Testis (tissue), 2 donors: ENCODE measurements at regions not wholly inside any gene's neighbourhood (a gene's known extent, or its start where the extent isn't known, plus 50 kb on each side); places are given as distances from the start of the nearest gene placed in this dataset.
"Not testable (repeated sequence)": the region's sequence is repeated elsewhere in the genome, so short reads cannot be mapped to it uniquely, and the experiment has no call there.

Experiments used
- DNase-seq: peaks from one replicate; pipeline ENCODE4 v3.0.0-alpha.2; 2019
- H3K27ac ChIP-seq, 2 donors: fragments of 200-600 bp; sonication (generic); one replicate each; pipeline ENCODE4 v1.5.1; 2019
- H3K27me3 ChIP-seq: fragments of 200-600 bp; sonication (generic); one replicate; pipeline ENCODE4 v1.5.1; 2019
- H3K36me3 ChIP-seq: fragments of 200-600 bp; sonication (generic); one replicate; pipeline ENCODE4 v1.5.1; 2017; ENCODE audit warnings: low read depth; ENCODE audit errors: missing control alignments
- H3K4me1 ChIP-seq: fragments of 200-600 bp; sonication (generic); one replicate; pipeline ENCODE4 v1.5.1; 2019
- H3K4me3 ChIP-seq, 2 donors: fragments of 200-600 bp; sonication (generic); one replicate each; pipeline ENCODE4 v1.5.1; 2017 to 2019
- H3K9me3 ChIP-seq: fragments of 200-600 bp; sonication (generic); one replicate; pipeline ENCODE4 v1.5.1; 2017
- POLR2A ChIP-seq: fragments of 450-650 bp; IDR thresholded peaks from one replicate; pipeline ENCODE4 v1.6.1; 2017; ENCODE audit warnings: antibody characterized with exemption, mild to moderate bottlenecking, moderate library complexity
- WGBS, 2 donors: methylation state at CpG; one replicate each; pipeline ENCODE4 v1.1.5; 2018; 5-methylcytosine and 5-hydroxymethylcytosine counted together
- intact Hi-C: fragments of 100-400 bp; cut with DNase I; formaldehyde crosslinking; loops from one replicate; pipeline ENCODE4 v1.15.1; 2023; ENCODE audit warnings: low total_unique reads
- TF ChIP-seq, protein P1 (sequence below), 3 experiments: fragments of 450-650 bp in 2 of 3; fragments of 200-600 bp in 1 of 3; sonication (generic) in 1 of 3; IDR thresholded peaks; one replicate each; pipeline ENCODE4 v1.5.1; 2016 to 2019; ENCODE audit warnings: antibody characterized with exemption in 3 of 3, mild to moderate bottlenecking in 2 of 3, moderate library complexity in 1 of 3

DNA sequence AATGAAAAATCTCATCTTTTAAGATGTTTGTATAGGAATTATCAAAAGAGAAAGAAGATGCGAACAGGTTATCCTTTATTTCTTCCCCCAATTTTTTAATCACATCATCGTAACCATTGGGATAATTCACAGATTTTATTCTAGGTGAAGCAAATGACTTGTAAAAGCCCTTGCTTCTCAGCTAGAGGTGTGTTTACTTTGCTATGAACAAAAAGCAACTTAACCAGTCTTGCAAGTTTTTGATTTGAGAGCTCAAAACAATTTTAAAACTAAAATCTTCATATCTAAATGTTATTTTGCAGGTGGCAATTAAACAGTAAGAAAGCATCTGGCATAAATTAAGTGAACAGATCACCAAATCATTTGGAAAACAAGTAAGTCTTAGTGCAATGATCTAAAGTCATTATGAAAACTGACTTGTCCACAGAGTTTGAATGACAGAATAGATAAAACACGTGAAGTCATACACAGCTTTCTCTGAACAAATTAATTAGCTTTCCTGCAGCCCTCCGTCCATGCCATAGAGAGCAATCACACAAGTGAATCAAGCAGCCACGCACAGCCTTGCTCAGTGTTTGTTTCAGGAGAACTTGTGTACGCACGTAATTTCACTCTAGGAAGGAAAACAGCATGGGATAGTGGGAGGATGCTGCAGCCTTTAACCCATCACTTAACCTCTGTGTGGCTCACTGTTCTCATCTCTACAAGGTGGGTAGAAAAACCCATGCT is 85.0 kb upstream of the ZNF800 start:
- TF ChIP-seq POLR2A = no peak
- TF ChIP-seq, protein P1, sequence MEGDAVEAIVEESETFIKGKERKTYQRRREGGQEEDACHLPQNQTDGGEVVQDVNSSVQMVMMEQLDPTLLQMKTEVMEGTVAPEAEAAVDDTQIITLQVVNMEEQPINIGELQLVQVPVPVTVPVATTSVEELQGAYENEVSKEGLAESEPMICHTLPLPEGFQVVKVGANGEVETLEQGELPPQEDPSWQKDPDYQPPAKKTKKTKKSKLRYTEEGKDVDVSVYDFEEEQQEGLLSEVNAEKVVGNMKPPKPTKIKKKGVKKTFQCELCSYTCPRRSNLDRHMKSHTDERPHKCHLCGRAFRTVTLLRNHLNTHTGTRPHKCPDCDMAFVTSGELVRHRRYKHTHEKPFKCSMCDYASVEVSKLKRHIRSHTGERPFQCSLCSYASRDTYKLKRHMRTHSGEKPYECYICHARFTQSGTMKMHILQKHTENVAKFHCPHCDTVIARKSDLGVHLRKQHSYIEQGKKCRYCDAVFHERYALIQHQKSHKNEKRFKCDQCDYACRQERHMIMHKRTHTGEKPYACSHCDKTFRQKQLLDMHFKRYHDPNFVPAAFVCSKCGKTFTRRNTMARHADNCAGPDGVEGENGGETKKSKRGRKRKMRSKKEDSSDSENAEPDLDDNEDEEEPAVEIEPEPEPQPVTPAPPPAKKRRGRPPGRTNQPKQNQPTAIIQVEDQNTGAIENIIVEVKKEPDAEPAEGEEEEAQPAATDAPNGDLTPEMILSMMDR (IDR thresholded peaks at IDR 0.05) = no peak
- WGBS, 2 donors = 54 to 57% methylated on average over 7 of the region's 7 CpGs
- Histone ChIP-seq H3K27me3 (no peaks in the 10 kb centered on the region), H3K4me3 (no peak overlapping the region), H3K27ac (no peak overlapping the region), H3K36me3 (no peaks in the 10 kb centered on the region), H3K4me1 (no peaks in the 10 kb centered on the region), H3K9me3 (no peaks in the 10 kb centered on the region)
- intact Hi-C loops = no loop called here
- no peak for DNase-seq

DNA sequence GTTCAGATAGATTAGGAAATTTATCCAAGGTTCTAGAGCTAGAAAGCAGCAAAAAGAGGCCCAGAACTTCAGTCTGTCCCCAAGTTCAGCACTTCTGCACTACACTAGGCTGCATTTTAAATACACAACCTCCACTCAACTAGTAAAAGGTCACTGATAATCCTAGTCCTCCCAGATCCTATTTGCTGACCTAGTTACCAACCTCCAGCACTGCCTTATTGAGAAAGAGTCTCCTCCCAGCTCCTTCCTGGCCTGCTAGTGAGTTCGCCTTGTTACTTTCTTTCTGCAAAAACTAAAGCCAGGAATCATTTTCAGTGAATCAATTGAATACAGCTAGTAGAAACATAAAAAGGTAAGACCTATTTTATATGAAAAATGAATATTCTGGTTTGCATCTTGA is 84.1 kb upstream of the ZNF800 start:
- intact Hi-C loops = no loop called here
- Histone ChIP-seq H3K4me1 (no peaks in the 10 kb centered on the region), H3K27me3 (no peaks in the 10 kb centered on the region), H3K27ac (no peak overlapping the region), H3K4me3 (no peak overlapping the region), H3K36me3 (no peaks in the 10 kb centered on the region), H3K9me3 (no peaks in the 10 kb centered on the region)
- TF ChIP-seq, protein P1 (IDR thresholded peaks at IDR 0.05) = no peak
- TF ChIP-seq POLR2A = no peak
- DNase-seq = no peak
- WGBS, 2 donors = 82 to 92% methylated on average over 1 of the region's 1 CpG

DNA sequence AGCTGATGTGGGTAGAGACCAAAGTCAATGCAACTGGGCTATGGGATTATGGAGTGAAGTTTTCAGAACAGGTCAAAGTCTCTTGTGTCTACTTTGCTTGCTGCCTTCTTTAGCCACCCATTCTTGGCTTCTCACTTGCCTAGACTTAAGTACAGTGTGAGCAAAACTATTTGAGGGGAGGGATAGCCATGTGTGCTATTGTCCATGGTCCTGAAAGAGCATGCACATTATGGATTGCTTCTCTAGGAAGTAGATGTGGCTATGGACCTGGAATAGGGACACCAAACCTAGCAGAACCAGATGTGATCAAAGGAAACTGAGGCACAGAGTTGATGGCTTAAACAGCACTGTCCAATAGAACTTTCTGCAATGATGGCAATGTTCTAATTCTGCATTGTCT is 81.9 kb upstream of the ZNF800 start:
- no peak overlapping the region for H3K4me3 ChIP-seq
- H3K4me1 ChIP-seq = no peaks in the 10 kb centered on the region
- no peak for DNase-seq
- no peaks in the 10 kb centered on the region for H3K9me3 ChIP-seq
- TF ChIP-seq, protein P1 (IDR thresholded peaks at IDR 0.05) = no peak
- TF ChIP-seq POLR2A = no peak
- no peaks in the 10 kb centered on the region for H3K27me3 ChIP-seq
- no peak overlapping the region for H3K27ac ChIP-seq
- intact Hi-C loops = no loop called here
- no peaks in the 10 kb centered on the region for H3K36me3 ChIP-seq

DNA sequence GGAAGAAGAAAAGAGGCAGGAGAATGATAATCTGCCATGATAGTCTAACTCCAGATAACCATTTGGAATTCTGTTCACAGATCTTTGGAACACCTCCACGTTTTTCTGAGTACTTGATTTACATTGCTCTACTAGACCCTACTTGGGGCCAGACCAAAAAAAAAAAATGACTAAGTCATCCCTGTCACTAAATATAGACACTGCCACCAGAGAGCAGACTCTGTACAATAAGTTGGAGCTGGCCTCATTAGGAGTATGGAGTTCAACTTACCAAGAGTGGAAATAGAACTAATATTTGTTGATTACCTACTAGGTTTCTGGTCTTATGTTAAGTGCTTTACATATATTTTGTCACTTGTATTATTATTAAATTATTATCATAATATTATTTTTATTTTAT is 80.9 kb upstream of the ZNF800 start:
- TF ChIP-seq, protein P1 (IDR thresholded peaks at IDR 0.05) = no peak
- TF ChIP-seq POLR2A = no peak
- 14 to 19% methylated on average over 1 of the region's 1 CpG for WGBS, 2 donors
- intact Hi-C loops = no loop called here
- no peak overlapping the region for H3K4me3 ChIP-seq
- no peaks in the 10 kb centered on the region for H3K4me1 ChIP-seq
- no peak for DNase-seq
- no peak overlapping the region for H3K27ac ChIP-seq
- no peaks in the 10 kb centered on the region for H3K36me3 ChIP-seq
- H3K9me3 ChIP-seq = no peaks in the 10 kb centered on the region
- no peaks in the 10 kb centered on the region for H3K27me3 ChIP-seq

DNA sequence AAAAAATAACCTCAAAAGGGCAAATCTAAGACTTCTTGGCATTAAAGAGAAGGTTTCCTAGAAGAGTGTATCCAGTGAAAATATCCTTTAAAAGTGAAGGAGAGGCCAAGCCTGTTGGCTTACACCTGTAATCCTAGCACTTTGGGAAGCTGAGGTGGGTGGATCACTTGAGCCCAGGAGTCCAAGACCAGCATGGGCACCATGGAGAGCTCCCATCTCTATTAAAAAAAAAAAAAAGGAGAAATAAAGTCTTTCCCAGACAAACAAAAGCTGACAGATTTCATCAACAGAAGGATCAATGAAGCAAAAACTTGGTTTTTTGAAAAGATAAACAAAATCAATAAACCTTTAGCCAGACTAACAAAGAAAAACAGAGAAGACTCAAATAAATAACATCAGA is 67.6 kb upstream of the ZNF800 start:
- no peaks in the 10 kb centered on the region for H3K36me3 ChIP-seq
- no peak for DNase-seq
- TF ChIP-seq, protein P1 (IDR thresholded peaks at IDR 0.05) = no peak
- no peak for TF ChIP-seq POLR2A
- H3K4me1 ChIP-seq = no peaks in the 10 kb centered on the region
- no peaks in the 10 kb centered on the region for H3K9me3 ChIP-seq
- intact Hi-C loops = no loop called here
- no peak overlapping the region for H3K4me3 ChIP-seq
- H3K27me3 ChIP-seq = no peaks in the 10 kb centered on the region
- H3K27ac ChIP-seq = no peak overlapping the region

DNA sequence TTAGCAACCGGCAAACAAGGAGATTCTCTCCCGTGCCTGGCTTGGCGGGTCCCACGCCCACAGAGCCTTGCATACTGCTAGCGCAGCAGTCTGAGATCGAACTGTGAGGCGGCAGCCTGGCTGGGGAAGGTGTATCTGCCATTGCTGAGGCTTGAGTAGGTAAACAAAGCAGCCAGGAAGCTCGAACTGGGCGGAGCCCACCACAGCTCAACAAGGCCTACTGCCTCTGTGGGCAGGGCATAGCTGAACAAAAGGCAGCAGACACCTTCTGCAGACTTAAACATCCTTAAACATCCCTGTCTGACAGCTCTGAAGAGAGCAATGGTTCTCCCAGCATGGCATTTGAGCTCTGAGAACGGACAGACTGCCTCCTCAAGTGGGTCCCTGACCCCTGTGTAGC is 58.8 kb upstream of the ZNF800 start:
- H3K4me3 ChIP-seq, H3K4me1 ChIP-seq, DNase-seq, H3K27me3 ChIP-seq, H3K36me3 ChIP-seq, intact Hi-C loops, H3K27ac ChIP-seq, H3K9me3 ChIP-seq: not testable (repeated sequence)
- 80% methylated on average over 10 of the region's 10 CpGs; no CpG with 5 or more reads in 1 of the 2 donors for WGBS, 2 donors
